ENCODE measurements at regions not wholly inside any gene's neighbourhood (a gene's known extent, or its start where the extent isn't known, plus 50 kb on each side); places are given as distances from the start of the nearest gene placed in this dataset.

DNA sequence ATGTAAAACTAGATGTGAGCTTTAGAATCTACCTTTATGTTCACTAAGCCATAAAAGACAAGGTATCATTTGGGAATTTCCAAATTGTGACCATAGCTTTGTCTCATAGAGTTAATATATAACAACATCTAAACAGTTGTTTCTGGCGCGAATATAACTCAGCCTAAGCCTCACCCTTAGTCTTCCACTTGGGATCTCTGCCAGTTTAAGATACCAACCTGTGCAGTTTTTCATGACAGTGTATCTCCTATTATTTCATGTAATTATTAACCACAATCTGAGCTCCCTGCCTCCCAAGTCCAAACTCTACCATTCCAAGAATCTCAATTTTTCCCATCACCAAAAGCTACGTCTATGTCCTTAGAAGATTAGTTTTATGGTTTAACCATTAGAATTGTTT, 572.5 kb upstream of the ISX start:
- TF ChIP-seq, protein P1, sequence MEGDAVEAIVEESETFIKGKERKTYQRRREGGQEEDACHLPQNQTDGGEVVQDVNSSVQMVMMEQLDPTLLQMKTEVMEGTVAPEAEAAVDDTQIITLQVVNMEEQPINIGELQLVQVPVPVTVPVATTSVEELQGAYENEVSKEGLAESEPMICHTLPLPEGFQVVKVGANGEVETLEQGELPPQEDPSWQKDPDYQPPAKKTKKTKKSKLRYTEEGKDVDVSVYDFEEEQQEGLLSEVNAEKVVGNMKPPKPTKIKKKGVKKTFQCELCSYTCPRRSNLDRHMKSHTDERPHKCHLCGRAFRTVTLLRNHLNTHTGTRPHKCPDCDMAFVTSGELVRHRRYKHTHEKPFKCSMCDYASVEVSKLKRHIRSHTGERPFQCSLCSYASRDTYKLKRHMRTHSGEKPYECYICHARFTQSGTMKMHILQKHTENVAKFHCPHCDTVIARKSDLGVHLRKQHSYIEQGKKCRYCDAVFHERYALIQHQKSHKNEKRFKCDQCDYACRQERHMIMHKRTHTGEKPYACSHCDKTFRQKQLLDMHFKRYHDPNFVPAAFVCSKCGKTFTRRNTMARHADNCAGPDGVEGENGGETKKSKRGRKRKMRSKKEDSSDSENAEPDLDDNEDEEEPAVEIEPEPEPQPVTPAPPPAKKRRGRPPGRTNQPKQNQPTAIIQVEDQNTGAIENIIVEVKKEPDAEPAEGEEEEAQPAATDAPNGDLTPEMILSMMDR (IDR thresholded peaks at IDR 0.05) = no peak
- TF ChIP-seq CREB1 (CRISPR knock-in tag; IDR thresholded peaks at IDR 0.05) (no peak), ESRRA (CRISPR knock-in tag; IDR thresholded peaks at IDR 0.05; ENCODE audit: borderline replicate concordance) (no peak), TCF7 (CRISPR knock-in tag; IDR thresholded peaks at IDR 0.05; ENCODE audit: low read depth) (no peak), ZNF219 (CRISPR knock-in tag; IDR thresholded peaks at IDR 0.05; ENCODE audit: borderline replicate concordance) (no peak), NR2C2 (CRISPR knock-in tag; IDR thresholded peaks at IDR 0.05) (no peak), KAT7 (CRISPR knock-in tag; IDR thresholded peaks at IDR 0.05; ENCODE audit: borderline replicate concordance) (no peak), NFYB (CRISPR knock-in tag; conservative IDR thresholded peaks at IDR 0.05; ENCODE audit: low read depth) (no peak), SP1 (CRISPR knock-in tag; conservative IDR thresholded peaks at IDR 0.05) (no peak)
- TF ChIP-seq, protein P2, sequence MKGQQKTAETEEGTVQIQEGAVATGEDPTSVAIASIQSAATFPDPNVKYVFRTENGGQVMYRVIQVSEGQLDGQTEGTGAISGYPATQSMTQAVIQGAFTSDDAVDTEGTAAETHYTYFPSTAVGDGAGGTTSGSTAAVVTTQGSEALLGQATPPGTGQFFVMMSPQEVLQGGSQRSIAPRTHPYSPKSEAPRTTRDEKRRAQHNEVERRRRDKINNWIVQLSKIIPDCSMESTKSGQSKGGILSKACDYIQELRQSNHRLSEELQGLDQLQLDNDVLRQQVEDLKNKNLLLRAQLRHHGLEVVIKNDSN (CRISPR knock-in tag; IDR thresholded peaks at IDR 0.05) = no peak
- TF ChIP-seq, protein P3, sequence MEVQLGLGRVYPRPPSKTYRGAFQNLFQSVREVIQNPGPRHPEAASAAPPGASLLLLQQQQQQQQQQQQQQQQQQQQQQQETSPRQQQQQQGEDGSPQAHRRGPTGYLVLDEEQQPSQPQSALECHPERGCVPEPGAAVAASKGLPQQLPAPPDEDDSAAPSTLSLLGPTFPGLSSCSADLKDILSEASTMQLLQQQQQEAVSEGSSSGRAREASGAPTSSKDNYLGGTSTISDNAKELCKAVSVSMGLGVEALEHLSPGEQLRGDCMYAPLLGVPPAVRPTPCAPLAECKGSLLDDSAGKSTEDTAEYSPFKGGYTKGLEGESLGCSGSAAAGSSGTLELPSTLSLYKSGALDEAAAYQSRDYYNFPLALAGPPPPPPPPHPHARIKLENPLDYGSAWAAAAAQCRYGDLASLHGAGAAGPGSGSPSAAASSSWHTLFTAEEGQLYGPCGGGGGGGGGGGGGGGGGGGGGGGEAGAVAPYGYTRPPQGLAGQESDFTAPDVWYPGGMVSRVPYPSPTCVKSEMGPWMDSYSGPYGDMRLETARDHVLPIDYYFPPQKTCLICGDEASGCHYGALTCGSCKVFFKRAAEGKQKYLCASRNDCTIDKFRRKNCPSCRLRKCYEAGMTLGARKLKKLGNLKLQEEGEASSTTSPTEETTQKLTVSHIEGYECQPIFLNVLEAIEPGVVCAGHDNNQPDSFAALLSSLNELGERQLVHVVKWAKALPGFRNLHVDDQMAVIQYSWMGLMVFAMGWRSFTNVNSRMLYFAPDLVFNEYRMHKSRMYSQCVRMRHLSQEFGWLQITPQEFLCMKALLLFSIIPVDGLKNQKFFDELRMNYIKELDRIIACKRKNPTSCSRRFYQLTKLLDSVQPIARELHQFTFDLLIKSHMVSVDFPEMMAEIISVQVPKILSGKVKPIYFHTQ (CRISPR knock-in tag; IDR thresholded peaks at IDR 0.05) = no peak
- TF ChIP-seq, protein P4, sequence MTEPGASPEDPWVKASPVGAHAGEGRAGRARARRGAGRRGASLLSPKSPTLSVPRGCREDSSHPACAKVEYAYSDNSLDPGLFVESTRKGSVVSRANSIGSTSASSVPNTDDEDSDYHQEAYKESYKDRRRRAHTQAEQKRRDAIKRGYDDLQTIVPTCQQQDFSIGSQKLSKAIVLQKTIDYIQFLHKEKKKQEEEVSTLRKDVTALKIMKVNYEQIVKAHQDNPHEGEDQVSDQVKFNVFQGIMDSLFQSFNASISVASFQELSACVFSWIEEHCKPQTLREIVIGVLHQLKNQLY (CRISPR knock-in tag; IDR thresholded peaks at IDR 0.05) = no peak
- TF ChIP-seq, protein P5, sequence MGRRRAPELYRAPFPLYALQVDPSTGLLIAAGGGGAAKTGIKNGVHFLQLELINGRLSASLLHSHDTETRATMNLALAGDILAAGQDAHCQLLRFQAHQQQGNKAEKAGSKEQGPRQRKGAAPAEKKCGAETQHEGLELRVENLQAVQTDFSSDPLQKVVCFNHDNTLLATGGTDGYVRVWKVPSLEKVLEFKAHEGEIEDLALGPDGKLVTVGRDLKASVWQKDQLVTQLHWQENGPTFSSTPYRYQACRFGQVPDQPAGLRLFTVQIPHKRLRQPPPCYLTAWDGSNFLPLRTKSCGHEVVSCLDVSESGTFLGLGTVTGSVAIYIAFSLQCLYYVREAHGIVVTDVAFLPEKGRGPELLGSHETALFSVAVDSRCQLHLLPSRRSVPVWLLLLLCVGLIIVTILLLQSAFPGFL (CRISPR knock-in tag; IDR thresholded peaks at IDR 0.05; ENCODE audit: borderline replicate concordance) = no peak

Measured in WTC11 (cell line).